ENCODE measurements at regions not wholly inside any gene's neighbourhood (a gene's known extent, or its start where the extent isn't known, plus 50 kb on each side); places are given as distances from the start of the nearest gene placed in this dataset.

- DNase-seq: no peak
Observed at GRCh38 chr2:146080925-146081324, 1561.0 kb upstream of the ZEB2 start.

GRCh38 chr2:146079216-146079615 lies 1559.3 kb upstream of the ZEB2 start:
- DNase-seq: peak; percentile 17

GRCh38 chr2:146077156-146077555 lies 1557.2 kb upstream of the ZEB2 start:
- peak; percentile 4 for DNase-seq

GRCh38 chr2:146068051-146068450 lies 1548.1 kb upstream of the ZEB2 start:
- no peak for DNase-seq

- DNase-seq: no peak
Observed at GRCh38 chr2:146048141-146048540, 1528.2 kb upstream of the ZEB2 start.

GRCh38 chr2:146041274-146041910 lies 1521.5 kb upstream of the ZEB2 start:
- no peak for DNase-seq

- no peak for DNase-seq
Observed at GRCh38 chr2:146040051-146040450, 1520.1 kb upstream of the ZEB2 start.

GRCh38 chr2:146038014-146038413 lies 1518.1 kb upstream of the ZEB2 start:
- no peak for DNase-seq

GRCh38 chr2:146037334-146037870 lies 1517.5 kb upstream of the ZEB2 start:
- peak; percentile 33 for DNase-seq

- DNase-seq: peak; percentile 32
Observed at GRCh38 chr2:146031158-146031557, 1511.2 kb upstream of the ZEB2 start.

- no peak for DNase-seq
Observed at GRCh38 chr2:146027156-146027555, 1507.2 kb upstream of the ZEB2 start.

GRCh38 chr2:146025519-146025918 lies 1505.6 kb upstream of the ZEB2 start:
- no peak for DNase-seq

GRCh38 chr2:146024212-146024743 lies 1504.4 kb upstream of the ZEB2 start:
- no peak for DNase-seq

- DNase-seq: peak; percentile 80
Observed at GRCh38 chr2:146004462-146004861, 1484.5 kb upstream of the ZEB2 start.

GRCh38 chr2:146003337-146003736 lies 1483.4 kb upstream of the ZEB2 start:
- no peak for DNase-seq

GRCh38 chr2:145994910-145995309 lies 1475.0 kb upstream of the ZEB2 start:
- DNase-seq: no peak

GRCh38 chr2:145992572-145992971 lies 1472.7 kb upstream of the ZEB2 start:
- no peak for DNase-seq

GRCh38 chr2:145987793-145988192 lies 1467.9 kb upstream of the ZEB2 start:
- DNase-seq: no peak

- DNase-seq: no peak
Observed at GRCh38 chr2:145985517-145985916, 1465.6 kb upstream of the ZEB2 start.

- peak; percentile 57 for DNase-seq
Observed at GRCh38 chr2:145984580-145984979, 1464.7 kb upstream of the ZEB2 start.

GRCh38 chr2:145980318-145980717 lies 1460.4 kb upstream of the ZEB2 start:
- DNase-seq: no peak

- DNase-seq: no peak
Observed at GRCh38 chr2:145975406-145975805, 1455.5 kb upstream of the ZEB2 start.

- DNase-seq: no peak
Observed at GRCh38 chr2:145961846-145962245, 1441.9 kb upstream of the ZEB2 start.

GRCh38 chr2:145960479-145961163 lies 1440.7 kb upstream of the ZEB2 start:
- DNase-seq: no peak
